A673 (cell line): ENCODE measurements at regions not wholly inside any gene's neighbourhood (a gene's known extent, or its start where the extent isn't known, plus 50 kb on each side); places are given as distances from the start of the nearest gene placed in this dataset.

Experiments used
- EZH2 ChIP-seq: fragments of 200-600 bp; sonication (generic); IDR thresholded peaks from 2 replicates; pipeline ENCODE4 v1.6.1; 2017; ENCODE audit warnings: borderline replicate concordance, low read depth, mild to moderate bottlenecking, mixed read lengths, antibody characterized with exemption, low read length; ENCODE audit not compliant: poor library complexity, severe bottlenecking
- TF ChIP-seq, protein P1 (sequence below): fragments of 300-800, 200-600 bp; sonication (generic); conservative IDR thresholded peaks from 2 replicates; pipeline ENCODE4 v1.5.1; 2017; ENCODE audit warnings: low read depth, mild to moderate bottlenecking, antibody characterized with exemption, low read length, moderate library complexity, mixed read lengths

DNA sequence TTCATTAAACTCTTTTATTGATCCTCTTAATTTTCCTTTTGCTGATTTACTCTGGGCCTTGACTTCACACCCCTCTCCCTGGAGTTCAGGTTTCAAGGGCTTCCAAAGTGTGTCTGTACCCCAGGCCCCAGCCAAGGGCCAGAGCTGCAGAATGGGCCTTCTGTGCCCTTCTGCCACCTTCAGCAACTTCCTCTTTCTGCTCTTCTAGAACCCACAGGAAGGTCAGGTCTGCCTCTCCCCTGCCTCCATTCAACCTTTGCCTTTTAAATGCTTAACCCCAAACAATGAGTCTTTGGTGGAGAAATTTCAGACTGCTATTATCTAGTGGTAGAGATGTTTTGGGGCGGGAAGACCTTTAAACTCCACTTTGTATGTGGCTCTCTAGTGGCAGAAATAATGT is 63.1 kb downstream of the TSN start:
- TF ChIP-seq, protein P1, sequence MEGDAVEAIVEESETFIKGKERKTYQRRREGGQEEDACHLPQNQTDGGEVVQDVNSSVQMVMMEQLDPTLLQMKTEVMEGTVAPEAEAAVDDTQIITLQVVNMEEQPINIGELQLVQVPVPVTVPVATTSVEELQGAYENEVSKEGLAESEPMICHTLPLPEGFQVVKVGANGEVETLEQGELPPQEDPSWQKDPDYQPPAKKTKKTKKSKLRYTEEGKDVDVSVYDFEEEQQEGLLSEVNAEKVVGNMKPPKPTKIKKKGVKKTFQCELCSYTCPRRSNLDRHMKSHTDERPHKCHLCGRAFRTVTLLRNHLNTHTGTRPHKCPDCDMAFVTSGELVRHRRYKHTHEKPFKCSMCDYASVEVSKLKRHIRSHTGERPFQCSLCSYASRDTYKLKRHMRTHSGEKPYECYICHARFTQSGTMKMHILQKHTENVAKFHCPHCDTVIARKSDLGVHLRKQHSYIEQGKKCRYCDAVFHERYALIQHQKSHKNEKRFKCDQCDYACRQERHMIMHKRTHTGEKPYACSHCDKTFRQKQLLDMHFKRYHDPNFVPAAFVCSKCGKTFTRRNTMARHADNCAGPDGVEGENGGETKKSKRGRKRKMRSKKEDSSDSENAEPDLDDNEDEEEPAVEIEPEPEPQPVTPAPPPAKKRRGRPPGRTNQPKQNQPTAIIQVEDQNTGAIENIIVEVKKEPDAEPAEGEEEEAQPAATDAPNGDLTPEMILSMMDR, result no peak
- no peak for TF ChIP-seq EZH2
